HUES64 (cell line): ENCODE measurements at regions not wholly inside any gene's neighbourhood (a gene's known extent, or its start where the extent isn't known, plus 50 kb on each side); places are given as distances from the start of the nearest gene placed in this dataset.

Experiments used
- H3K27ac ChIP-seq: 2 replicates; pipeline ENCODE4 v1.7.0; 2013; ENCODE audit warnings: low read depth, low read length, inconsistent platforms
- H3K27me3 ChIP-seq: 2 replicates; pipeline ENCODE4 v1.6.1; 2013; ENCODE audit warnings: mild to moderate bottlenecking, low read length; ENCODE audit not compliant: insufficient read depth
- H3K36me3 ChIP-seq: 2 replicates; pipeline ENCODE4 v1.6.1; 2013; ENCODE audit warnings: mild to moderate bottlenecking, low read length; ENCODE audit not compliant: insufficient read depth
- H3K4me1 ChIP-seq: 2 replicates; pipeline ENCODE4 v1.6.1; 2013; ENCODE audit warnings: mild to moderate bottlenecking, low read length, moderate library complexity; ENCODE audit not compliant: insufficient read depth
- H3K4me3 ChIP-seq: 2 replicates; pipeline ENCODE4 v1.5.1; 2013; ENCODE audit warnings: mild to moderate bottlenecking, low read length, moderate library complexity
- H3K9ac ChIP-seq: 2 replicates; pipeline ENCODE4 v1.6.1; 2013; ENCODE audit warnings: mild to moderate bottlenecking, low read depth, low read length
- H3K9me3 ChIP-seq: 2 replicates; pipeline ENCODE4 v1.6.1; 2013; ENCODE audit warnings: low read depth, low read length; ENCODE audit not compliant: insufficient read depth
- WGBS: fragments of 150-250, 120-280 bp; methylation state at CpG from one replicate; pipeline ENCODE4 v1.1.7; 2013; ENCODE audit warnings: missing lambda C conversion rate; 5-methylcytosine and 5-hydroxymethylcytosine counted together

DNA sequence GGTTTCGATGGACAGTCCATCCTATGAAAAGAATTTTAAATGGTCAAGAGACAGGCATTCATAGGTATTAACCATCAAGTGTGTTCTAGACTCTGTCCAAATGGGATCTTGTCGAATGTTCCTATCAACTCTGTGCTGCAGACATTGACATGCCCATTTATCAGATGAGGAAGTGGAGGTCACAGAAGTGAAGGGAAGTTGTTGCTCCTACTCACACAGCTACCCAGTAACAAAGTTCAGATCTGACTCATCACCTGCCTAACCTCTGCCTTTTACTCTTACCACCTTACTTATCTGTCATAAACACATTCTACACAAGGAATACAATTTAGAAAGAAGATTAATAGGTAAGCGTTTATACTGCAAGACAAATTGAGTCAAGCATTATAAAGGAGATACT, 426.2 kb upstream of the BRINP1 start:
- Histone ChIP-seq H3K9ac (no peak overlapping the region), H3K27ac (no peak overlapping the region), H3K9me3 (no peaks in the 10 kb centered on the region), H3K36me3 (no peaks in the 10 kb centered on the region), H3K27me3 (no peaks in the 10 kb centered on the region), H3K4me1 (no peaks in the 10 kb centered on the region), H3K4me3 (no peak overlapping the region)
- WGBS: 90% methylated on average over 2 of the region's 3 CpGs

DNA sequence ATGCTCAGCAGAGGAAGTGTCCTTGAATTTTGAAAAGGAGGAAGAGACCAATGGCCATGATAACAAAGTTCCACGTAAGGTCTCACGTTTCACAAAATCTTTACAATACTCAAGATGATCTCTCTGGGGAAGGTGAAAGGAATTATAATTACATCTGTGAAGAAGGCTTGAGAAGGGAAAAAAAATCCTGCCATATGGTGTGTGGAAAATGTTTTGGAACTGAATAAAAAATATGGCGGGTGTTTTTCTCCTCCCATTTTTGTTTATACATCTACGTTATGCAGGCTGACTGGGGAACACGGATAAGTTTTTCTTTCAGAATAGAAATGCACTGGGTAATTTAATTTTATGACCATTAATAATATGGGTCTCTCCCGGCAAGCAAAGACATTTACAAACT, 425.6 kb upstream of the BRINP1 start:
- Histone ChIP-seq H3K9me3 (no peaks in the 10 kb centered on the region), H3K36me3 (no peaks in the 10 kb centered on the region), H3K4me3 (no peak overlapping the region), H3K27ac (no peak overlapping the region), H3K4me1 (no peaks in the 10 kb centered on the region), H3K9ac (no peak overlapping the region), H3K27me3 (no peaks in the 10 kb centered on the region)
- 100% methylated on average over 3 of the region's 6 CpGs for WGBS

DNA sequence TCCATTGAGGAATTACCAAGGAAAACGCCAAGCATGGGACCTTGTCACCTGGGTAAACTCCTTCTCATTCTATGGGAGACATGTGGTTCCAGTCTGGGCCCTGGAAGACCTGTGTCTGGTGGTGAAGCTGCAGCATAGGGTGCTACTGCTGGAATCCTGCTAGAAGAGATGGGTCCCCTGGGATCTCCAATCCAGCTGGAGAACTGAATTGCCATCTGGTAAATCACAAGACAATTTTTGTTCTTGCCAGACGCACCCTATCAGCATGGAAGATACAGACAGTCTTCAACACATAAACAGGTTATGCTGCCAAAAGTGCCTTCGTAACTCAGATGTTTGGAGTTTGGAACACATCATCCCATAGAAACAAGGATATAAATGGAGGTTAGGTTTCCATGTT, 424.0 kb upstream of the BRINP1 start:
- no peaks in the 10 kb centered on the region for H3K4me1 ChIP-seq
- H3K27ac ChIP-seq: no peak overlapping the region
- H3K36me3 ChIP-seq: no peaks in the 10 kb centered on the region
- H3K9me3 ChIP-seq: no peaks in the 10 kb centered on the region
- no peak overlapping the region for H3K4me3 ChIP-seq
- no peaks in the 10 kb centered on the region for H3K27me3 ChIP-seq
- 85% methylated on average over 3 of the region's 3 CpGs for WGBS
- no peak overlapping the region for H3K9ac ChIP-seq

DNA sequence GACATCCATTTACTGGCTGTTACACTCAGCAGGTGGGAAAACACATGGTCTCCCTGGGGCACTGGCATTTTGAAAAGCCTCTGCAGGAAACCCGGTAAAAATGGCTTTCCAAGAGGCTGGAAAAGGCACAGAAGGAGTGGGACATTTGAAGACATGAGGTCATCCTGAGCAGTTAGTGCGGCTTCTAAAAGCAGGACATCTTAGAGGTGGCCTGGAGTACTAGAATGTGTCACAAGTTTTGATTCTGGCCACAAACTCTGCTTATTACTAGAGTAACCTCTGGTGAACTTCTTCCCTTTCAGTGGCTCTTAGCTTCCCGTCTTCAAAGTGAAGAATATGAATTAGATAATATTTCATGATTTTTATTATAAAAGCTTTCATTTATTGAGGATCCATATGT, 423.0 kb upstream of the BRINP1 start:
- Histone ChIP-seq H3K27me3 (no peaks in the 10 kb centered on the region), H3K4me1 (no peaks in the 10 kb centered on the region), H3K9me3 (no peaks in the 10 kb centered on the region), H3K4me3 (no peak overlapping the region), H3K9ac (no peak overlapping the region), H3K36me3 (no peaks in the 10 kb centered on the region), H3K27ac (no peak overlapping the region)
- 70% methylated on average over 2 of the region's 3 CpGs for WGBS

DNA sequence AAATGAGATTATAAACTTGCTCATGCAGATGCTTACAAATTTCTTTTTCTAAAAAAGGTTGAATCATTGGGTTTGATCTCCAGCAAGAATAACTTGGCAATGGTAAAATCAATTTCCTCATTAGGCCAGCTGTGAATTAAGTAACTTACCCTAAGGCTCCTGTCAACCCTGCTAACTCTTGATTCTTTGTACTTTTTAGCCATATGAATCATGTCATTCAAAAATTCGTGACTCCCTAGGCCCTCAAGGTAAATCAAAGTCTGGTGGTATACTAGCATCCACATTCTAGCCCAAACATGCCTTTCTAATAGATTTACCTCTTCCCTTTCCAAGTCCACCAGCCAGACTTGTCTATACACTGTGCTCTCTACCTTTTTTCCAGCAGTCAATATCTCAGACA, 420.8 kb upstream of the BRINP1 start:
- H3K27ac ChIP-seq: no peak overlapping the region
- no peaks in the 10 kb centered on the region for H3K36me3 ChIP-seq
- no peaks in the 10 kb centered on the region for H3K4me1 ChIP-seq
- no peaks in the 10 kb centered on the region for H3K27me3 ChIP-seq
- no peak overlapping the region for H3K9ac ChIP-seq
- no peak overlapping the region for H3K4me3 ChIP-seq
- 86% methylated on average over 1 of the region's 1 CpG for WGBS
- H3K9me3 ChIP-seq: no peaks in the 10 kb centered on the region

DNA sequence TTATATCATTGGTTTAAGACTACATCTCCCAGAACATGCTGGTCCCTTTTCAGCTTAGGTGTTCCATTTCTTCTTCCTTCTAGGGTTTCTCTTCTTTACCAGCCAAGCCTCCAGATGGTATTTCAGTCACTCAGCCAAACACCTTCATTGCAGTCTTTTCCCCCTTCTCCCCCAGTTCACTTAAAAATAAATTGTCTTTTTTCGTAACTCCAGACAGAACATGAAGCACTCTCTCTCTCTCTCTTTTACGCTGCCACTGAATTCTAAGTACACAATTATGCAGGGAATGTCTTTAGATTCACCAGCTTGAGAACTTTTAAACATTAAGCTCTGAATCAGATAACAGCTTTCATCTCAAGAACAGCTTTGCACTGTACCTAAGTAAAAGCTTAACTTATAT, 419.7 kb upstream of the BRINP1 start:
- H3K36me3 ChIP-seq: no peaks in the 10 kb centered on the region
- no peaks in the 10 kb centered on the region for H3K27me3 ChIP-seq
- no peak overlapping the region for H3K4me3 ChIP-seq
- no peak overlapping the region for H3K9ac ChIP-seq
- no peak overlapping the region for H3K27ac ChIP-seq
- 98% methylated on average over 2 of the region's 2 CpGs for WGBS
- H3K9me3 ChIP-seq: no peaks in the 10 kb centered on the region
- no peaks in the 10 kb centered on the region for H3K4me1 ChIP-seq

DNA sequence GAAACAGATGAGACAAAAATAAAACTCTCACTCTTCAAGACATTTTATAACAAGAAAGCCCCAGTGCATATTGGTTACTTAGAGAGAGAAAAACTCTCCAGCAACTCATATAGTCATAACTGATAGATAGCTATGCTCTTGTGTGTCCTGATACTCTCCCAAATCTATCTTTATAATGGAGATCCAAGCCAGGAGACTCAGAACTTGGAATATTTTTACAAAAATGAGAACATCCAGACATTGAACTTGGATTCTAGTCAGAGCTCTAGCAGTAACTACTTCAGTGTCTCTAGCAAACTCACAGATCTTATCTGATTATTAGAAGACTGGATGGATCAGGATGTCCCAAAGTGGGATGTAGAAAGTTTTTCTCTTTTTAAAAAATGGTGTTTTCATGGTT, 412.7 kb upstream of the BRINP1 start:
- Histone ChIP-seq H3K36me3 (no peaks in the 10 kb centered on the region), H3K4me3 (no peak overlapping the region), H3K9me3 (no peaks in the 10 kb centered on the region), H3K27ac (no peak overlapping the region), H3K4me1 (no peaks in the 10 kb centered on the region), H3K27me3 (no peaks in the 10 kb centered on the region), H3K9ac (no peak overlapping the region)

DNA sequence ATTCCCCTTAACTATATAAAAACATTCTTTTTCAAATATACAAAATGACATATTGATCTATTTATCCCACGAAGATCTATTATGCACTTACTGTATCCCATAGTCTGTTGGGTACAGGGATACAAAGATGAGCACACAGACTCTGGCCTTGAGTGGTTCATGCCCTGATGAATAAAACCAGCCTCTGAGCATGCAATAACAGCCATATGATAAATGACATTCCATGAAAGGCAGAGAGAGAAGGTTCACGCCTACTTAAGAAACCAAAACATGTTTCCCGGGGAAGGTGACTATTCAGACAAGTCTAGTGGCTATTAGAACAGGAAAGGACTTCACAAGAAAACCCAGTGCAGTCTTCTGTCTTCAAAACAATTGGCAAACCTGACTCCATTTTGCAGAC, 406.2 kb upstream of the BRINP1 start:
- no peaks in the 10 kb centered on the region for H3K36me3 ChIP-seq
- H3K27ac ChIP-seq: no peak overlapping the region
- H3K9ac ChIP-seq: no peak overlapping the region
- no peaks in the 10 kb centered on the region for H3K9me3 ChIP-seq
- H3K27me3 ChIP-seq: peaks cover 16% of the 10 kb centered on the region; the same call in 1 of the 2 replicates
- WGBS: 94% methylated on average over 3 of the region's 3 CpGs
- H3K4me1 ChIP-seq: peaks cover 17% of the 10 kb centered on the region
- H3K4me3 ChIP-seq: no peak overlapping the region

DNA sequence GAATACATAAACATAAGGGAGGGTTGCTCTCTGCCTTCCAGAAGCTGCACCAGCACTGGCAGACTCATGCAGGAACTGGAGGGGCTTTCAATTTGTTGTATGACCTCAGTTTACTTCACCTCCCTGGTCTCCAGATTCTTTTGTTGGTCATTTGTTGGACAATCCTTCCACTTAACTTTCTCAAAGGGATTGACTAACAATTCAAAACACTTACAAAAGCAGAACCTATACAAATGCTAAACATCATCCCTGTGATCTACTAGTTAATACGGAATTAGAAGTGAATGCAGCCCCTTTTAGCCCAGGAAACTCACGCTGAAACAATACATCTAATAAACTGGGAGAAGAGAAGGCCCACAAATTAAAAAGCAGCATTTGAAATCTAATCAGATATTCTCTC, 404.6 kb upstream of the BRINP1 start:
- no peak overlapping the region for H3K4me3 ChIP-seq
- WGBS: 22% methylated on average over 2 of the region's 2 CpGs
- H3K9ac ChIP-seq: no peak overlapping the region
- H3K9me3 ChIP-seq: no peaks in the 10 kb centered on the region
- no peaks in the 10 kb centered on the region for H3K36me3 ChIP-seq
- no peak overlapping the region for H3K27ac ChIP-seq
- peaks cover 17% of the 10 kb centered on the region for H3K4me1 ChIP-seq
- H3K27me3 ChIP-seq: peaks cover 16% of the 10 kb centered on the region; the same call in 1 of the 2 replicates

DNA sequence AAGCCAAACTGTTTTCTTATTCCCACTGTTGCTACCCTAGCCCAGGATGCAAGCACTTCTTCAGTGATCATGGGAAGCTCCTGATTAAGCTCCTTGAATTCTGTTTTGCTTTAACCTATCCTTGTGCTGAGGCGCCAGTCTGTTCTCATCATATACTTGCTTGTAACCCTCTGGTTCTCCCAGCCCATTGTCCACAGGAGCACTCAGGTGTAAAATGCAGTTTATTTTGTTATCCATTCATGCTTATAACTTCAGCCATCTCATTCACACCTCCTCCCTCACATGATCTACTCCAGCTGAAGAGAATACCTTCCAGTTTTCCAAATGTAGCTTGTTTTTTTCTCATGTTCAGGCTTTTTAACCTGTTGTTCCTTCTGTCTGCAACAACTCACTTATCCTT, 402.1 kb upstream of the BRINP1 start:
- no peak overlapping the region for H3K4me3 ChIP-seq
- no peak overlapping the region for H3K27ac ChIP-seq
- H3K4me1 ChIP-seq: peaks cover 17% of the 10 kb centered on the region
- no peaks in the 10 kb centered on the region for H3K36me3 ChIP-seq
- WGBS: 94% methylated on average over 1 of the region's 1 CpG
- peaks cover 16% of the 10 kb centered on the region; the same call in 1 of the 2 replicates for H3K27me3 ChIP-seq
- no peak overlapping the region for H3K9ac ChIP-seq
- no peaks in the 10 kb centered on the region for H3K9me3 ChIP-seq

DNA sequence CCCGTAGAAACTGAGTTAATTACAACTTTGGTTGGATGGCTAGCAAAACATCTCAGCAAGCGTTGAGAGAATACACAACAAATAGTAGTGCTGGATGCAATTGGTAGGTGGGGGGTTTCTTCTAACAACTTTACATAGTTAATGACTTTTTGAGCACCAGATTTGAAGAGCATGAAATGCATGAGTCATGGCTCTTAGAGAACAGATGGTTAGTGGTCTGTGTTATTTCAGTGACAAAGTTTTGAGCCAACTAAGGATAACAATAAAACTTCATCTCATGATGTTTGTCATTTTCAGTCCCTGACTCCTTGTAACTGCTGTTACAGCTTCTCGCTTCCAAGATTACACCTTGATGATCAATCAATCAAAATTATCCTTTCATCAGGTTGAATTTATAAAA, 399.0 kb upstream of the BRINP1 start:
- no peak overlapping the region for H3K27ac ChIP-seq
- no peak overlapping the region for H3K9ac ChIP-seq
- H3K9me3 ChIP-seq: no peaks in the 10 kb centered on the region
- peaks cover 6% of the 10 kb centered on the region for H3K4me1 ChIP-seq
- H3K4me3 ChIP-seq: no peak overlapping the region
- no peaks in the 10 kb centered on the region for H3K36me3 ChIP-seq
- peaks cover 13% of the 10 kb centered on the region; the same call in 1 of the 2 replicates for H3K27me3 ChIP-seq
- WGBS: 92% methylated on average over 3 of the region's 3 CpGs

DNA sequence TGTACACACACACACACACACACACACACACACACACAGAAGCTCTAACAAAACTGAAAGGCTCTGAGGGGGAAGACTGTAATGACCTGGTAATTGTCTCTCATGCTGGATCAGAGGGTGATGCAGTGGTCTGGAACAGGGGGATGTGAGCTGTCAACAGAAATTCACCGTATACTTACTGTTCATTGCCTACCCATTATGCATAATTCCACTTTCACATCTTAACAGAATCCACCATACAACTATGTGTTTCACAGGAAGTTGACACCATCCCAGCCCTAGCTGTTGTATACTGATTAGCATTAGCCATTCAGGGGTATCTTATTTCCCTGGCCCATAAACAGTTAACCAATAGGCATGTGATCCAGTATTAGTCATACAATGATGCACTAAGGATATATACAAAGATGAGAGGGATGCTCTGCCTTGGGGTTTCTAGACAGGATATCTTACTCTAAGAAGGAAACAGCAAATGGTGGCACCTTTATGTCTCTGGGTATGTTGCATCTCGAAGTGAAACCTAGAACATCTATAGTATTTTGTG, 396.5 kb upstream of the BRINP1 start:
- no peaks in the 10 kb centered on the region for H3K27me3 ChIP-seq
- H3K27ac ChIP-seq: no peak overlapping the region
- H3K9me3 ChIP-seq: no peaks in the 10 kb centered on the region
- no peaks in the 10 kb centered on the region for H3K36me3 ChIP-seq
- H3K9ac ChIP-seq: no peak overlapping the region
- WGBS: 86% methylated on average over 2 of the region's 2 CpGs
- H3K4me3 ChIP-seq: no peak overlapping the region
- H3K4me1 ChIP-seq: peaks cover 4% of the 10 kb centered on the region
